ELF-1 (cell line): ENCODE measurements at regions not wholly inside any gene's neighbourhood (a gene's known extent, or its start where the extent isn't known, plus 50 kb on each side); places are given as distances from the start of the nearest gene placed in this dataset.
"Not testable (repeated sequence)": the region's sequence is repeated elsewhere in the genome, so short reads cannot be mapped to it uniquely, and the experiment has no call there.

Source experiments
- DNase-seq: peaks from one replicate; pipeline ENCODE4 v3.0.0-alpha.2; 2016; ENCODE audit warnings: low read depth, low spot score

GRCh38 chr13:90428522-90429210 lies 918.8 kb upstream of the MIR17HG start:
- DNase-seq = no peak

GRCh38 chr13:90430127-90430526 lies 917.4 kb upstream of the MIR17HG start:
- no peak for DNase-seq

- DNase-seq = no peak
Measured at GRCh38 chr13:90436697-90437096, 910.8 kb upstream of the MIR17HG start.

GRCh38 chr13:90438576-90438975 lies 908.9 kb upstream of the MIR17HG start:
- no peak for DNase-seq

- no peak for DNase-seq
Measured at GRCh38 chr13:90443268-90443667, 904.2 kb upstream of the MIR17HG start.

- DNase-seq = no peak
Measured at GRCh38 chr13:90444232-90444631, 903.3 kb upstream of the MIR17HG start.

- peak; percentile 48 for DNase-seq
Measured at GRCh38 chr13:90445179-90445578, 902.3 kb upstream of the MIR17HG start.

GRCh38 chr13:90447034-90447733 lies 900.3 kb upstream of the MIR17HG start:
- no peak for DNase-seq

- DNase-seq = peak; percentile 13
Measured at GRCh38 chr13:90447734-90448101, 899.8 kb upstream of the MIR17HG start.

- no peak for DNase-seq
Measured at GRCh38 chr13:90448466-90449037, 898.9 kb upstream of the MIR17HG start.

GRCh38 chr13:90453342-90453741 lies 894.1 kb upstream of the MIR17HG start:
- no peak for DNase-seq

- no peak for DNase-seq
Measured at GRCh38 chr13:90454002-90454636, 893.4 kb upstream of the MIR17HG start.

GRCh38 chr13:90455067-90455466 lies 892.4 kb upstream of the MIR17HG start:
- no peak for DNase-seq

- no peak for DNase-seq
Measured at GRCh38 chr13:90455823-90456222, 891.7 kb upstream of the MIR17HG start.

- DNase-seq = no peak
Measured at GRCh38 chr13:90461398-90461797, 886.1 kb upstream of the MIR17HG start.

- DNase-seq = no peak
Measured at GRCh38 chr13:90477216-90477615, 870.3 kb upstream of the MIR17HG start.

GRCh38 chr13:90483906-90484305 lies 863.6 kb upstream of the MIR17HG start:
- no peak for DNase-seq

- DNase-seq = no peak
Measured at GRCh38 chr13:90485436-90485835, 862.1 kb upstream of the MIR17HG start.

- DNase-seq = no peak
Measured at GRCh38 chr13:90492872-90493271, 854.6 kb upstream of the MIR17HG start.

- no peak for DNase-seq
Measured at GRCh38 chr13:90493667-90494066, 853.8 kb upstream of the MIR17HG start.

- not testable (repeated sequence) for DNase-seq
Measured at GRCh38 chr13:90494849-90495248, 852.6 kb upstream of the MIR17HG start.

- no peak for DNase-seq
Measured at GRCh38 chr13:90498096-90498495, 849.4 kb upstream of the MIR17HG start.

GRCh38 chr13:90498816-90499215 lies 848.7 kb upstream of the MIR17HG start:
- no peak for DNase-seq
